HUDEP-2 (cell line): ENCODE measurements at regions not wholly inside any gene's neighbourhood (a gene's known extent, or its start where the extent isn't known, plus 50 kb on each side); places are given as distances from the start of the nearest gene placed in this dataset.
"Not testable (repeated sequence)": the region's sequence is repeated elsewhere in the genome, so short reads cannot be mapped to it uniquely, and the experiment has no call there.

Experiments used
- DNase-seq, 76 experiments: peaks; one replicate each; lab custom pipeline; 2025; ENCODE audit not compliant: unreplicated experiment in 76 of 76; lab: John Stamatoyannopoulos, UW

GRCh38 chr13:44718467-44718866, 142.3 kb upstream of the TSC22D1 start:
- no peak for DNase-seq

DNA sequence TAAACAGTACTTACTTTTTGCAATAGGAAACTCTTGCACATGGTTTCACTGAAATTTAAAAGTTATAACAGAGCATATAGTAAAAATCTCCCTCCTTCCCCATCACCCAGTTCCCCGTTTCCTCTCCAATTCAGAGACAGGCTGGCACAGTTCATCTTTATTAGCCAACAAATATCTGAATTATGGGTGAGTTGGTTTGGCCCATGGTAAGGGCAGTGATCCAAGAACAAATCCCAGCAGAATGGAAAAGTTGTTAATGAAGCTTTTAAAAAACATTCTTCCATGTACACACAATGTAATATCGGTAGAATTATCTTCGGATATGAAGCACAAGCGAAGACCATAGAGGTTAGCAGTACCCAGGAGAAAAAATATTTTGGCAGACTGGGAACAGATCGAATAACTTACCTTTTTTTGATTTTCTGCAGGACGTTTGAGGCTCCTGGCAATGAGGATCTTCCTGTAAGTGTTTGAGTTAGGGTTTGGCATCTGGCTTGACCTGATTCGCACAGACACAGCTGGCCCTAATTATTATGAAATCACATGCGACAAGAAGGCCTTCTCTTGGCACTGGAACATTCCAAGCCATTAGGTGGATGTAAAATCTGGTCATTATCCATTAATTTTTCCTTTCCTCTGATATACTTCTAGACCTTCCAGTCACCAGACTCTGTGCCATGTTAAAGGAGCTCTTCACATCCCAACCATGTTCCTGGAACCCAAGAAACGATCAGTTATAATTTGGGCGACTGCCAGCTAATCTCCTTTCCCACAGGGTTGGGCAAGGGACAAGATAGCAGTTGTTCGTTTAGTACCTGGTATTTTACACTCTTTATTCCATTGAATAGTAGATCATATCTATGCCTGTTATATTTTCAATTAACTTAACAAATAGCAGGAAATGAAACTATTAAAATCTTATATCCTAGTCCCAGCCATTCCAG, 139.4 kb upstream of the TSC22D1 start:
- DNase-seq: peak in 55 of 76 experiments; percentile 1 to 77 (median 40)

DNA sequence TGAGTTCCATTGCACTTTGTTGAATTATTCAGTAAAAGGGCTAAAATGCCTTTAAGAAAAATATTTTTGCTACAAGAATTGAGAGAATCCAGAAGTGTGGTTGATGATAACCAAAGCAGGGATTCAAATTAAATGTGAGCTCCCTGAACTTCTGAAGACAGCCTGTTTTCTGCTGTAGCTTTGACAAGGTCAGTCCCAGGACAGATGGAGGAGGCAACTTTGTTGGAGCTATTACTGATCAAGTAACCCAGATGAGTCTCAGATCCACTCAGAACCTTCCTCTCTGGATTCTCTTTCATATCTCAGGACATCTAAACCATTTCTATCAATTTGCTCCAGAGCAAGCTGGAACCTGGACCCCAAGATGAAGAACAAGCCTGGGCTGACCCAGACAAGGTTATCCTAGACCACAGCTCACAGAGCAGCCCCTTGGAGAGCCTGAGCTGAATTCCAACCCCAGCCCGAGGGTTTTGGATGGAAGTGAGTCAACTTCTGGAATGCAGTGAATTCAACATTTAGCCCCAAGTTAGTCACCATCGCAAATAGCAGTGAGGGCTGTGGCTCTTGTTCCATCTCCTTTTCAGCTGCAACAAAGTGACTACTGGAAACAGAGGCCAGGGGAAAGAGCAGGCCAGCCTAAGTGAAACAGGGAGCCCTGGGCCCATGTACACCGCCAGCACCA, 137.8 kb upstream of the TSC22D1 start:
- peak in 1 of 76 experiments; percentile 4 for DNase-seq

GRCh38 chr13:44711706-44712105, 135.6 kb upstream of the TSC22D1 start:
- DNase-seq: no peak

GRCh38 chr13:44710576-44710975, 134.4 kb upstream of the TSC22D1 start:
- no peak for DNase-seq

- DNase-seq: not testable (repeated sequence)
Observed at GRCh38 chr13:44704811-44705210, 128.7 kb upstream of the TSC22D1 start.

- DNase-seq: no peak
Observed at GRCh38 chr13:44703371-44703770, 127.2 kb upstream of the TSC22D1 start.

- no peak for DNase-seq
Observed at GRCh38 chr13:44698066-44698465, 121.9 kb upstream of the TSC22D1 start.

DNA sequence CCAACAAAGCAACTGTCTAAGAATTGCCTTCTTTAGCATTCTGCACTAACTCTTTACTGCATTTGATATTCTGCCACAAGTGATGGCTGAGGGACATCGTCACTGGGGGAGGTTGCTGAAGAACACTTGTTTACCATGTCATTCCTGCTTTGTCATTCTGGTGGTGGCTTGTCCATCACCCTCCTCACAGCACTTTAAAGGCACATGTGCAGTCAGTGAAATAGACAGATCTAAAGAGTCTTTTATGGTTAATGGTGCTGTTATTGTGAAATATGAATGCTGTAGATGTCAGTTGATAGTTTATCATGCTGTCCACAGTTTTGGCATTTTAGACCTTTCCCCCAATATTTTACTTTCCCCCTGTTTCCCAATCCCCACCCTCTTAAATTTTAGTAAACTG, 120.9 kb upstream of the TSC22D1 start:
- no peak for DNase-seq

GRCh38 chr13:44695520-44695919, 119.4 kb upstream of the TSC22D1 start:
- DNase-seq: no peak

DNA sequence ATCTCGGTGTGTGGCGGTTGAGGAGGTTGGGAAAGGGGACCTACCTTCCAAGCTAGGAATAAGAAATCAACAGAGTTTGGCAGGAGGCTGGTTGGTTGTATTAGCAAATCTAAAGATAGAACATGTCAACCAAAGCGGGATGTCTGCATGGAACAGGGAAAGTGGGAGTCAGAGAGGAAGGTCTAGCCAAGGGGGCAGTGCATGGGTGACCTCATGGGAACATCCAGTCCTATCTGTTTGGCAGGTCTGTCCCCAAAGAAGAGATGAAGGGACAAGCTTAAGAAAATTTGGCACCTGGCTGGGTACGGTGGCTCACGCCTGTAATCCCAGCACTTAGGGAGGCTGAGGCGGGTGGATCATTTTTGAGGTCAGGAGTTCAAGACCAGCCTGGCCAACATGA, 118.7 kb upstream of the TSC22D1 start:
- DNase-seq: no peak

DNA sequence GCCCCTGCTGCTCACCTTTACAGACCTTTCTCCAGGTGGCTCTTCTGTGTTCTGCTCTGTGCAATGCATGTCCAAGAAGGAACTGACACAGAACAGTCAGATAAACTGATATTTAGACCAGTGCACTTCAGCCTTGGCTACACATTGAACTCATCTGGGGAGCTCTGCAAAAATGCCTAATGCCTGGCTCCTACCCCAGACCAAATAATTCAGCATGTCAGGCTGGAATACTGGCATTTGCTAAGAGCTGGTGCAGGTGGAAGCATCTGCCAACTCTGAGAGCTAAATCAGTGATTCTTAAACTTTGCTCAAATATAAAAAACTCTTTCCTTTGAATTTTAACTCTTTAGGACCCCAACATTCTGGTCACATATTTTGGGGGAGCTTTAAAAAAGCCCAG, 118.2 kb upstream of the TSC22D1 start:
- DNase-seq: no peak

DNA sequence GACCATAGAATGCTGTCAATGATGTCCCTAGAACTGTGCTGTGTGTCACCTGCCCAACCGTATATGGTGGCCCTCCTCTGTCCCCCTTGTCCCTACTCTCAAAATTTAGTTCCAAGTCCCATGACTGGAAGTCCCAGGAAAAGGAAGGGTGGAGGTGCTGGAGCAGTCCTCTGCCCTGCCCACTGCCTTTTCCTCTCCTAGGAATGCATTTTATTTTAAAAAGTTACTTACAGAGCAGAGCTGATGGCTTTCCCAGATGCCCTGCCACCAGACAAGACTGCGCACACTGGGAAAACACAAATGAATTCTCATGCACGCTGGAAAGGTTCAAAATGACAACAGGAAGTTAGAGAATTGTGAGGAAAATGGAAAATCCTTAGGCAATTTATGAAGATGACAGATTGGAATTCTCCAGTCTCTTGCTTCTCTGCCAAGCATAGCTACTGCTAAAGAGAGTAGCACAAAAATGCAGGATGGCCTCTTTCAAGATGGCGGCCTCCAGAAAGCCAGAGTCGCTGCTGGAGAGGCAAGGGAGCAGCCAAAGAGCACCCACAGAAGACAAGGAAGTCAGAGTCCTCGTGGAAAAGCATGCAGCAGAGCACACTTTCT, 117.1 kb upstream of the TSC22D1 start:
- no peak for DNase-seq

- no peak for DNase-seq
Observed at GRCh38 chr13:44692173-44692713, 116.1 kb upstream of the TSC22D1 start.

DNA sequence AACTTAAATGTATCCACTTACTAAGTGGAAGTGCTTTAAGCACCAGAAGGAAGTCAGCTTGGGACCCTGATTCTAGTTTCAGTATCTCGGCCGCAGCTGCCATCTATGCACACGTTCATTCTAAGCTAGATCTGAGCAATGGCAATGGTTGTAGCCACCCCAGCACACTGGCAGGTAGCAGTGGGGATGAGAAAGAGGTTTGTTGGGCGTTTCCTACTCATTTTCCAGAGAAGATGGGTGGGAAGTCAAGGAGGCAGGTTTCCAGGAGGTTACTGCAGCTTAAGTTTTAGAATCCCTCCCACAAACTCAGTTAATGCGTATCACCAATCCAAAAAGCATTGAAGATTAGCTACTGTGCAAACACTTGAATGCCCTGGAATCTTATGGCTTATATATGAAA, 114.2 kb upstream of the TSC22D1 start:
- no peak for DNase-seq

GRCh38 chr13:44688652-44689051, 112.5 kb upstream of the TSC22D1 start:
- no peak for DNase-seq

DNA sequence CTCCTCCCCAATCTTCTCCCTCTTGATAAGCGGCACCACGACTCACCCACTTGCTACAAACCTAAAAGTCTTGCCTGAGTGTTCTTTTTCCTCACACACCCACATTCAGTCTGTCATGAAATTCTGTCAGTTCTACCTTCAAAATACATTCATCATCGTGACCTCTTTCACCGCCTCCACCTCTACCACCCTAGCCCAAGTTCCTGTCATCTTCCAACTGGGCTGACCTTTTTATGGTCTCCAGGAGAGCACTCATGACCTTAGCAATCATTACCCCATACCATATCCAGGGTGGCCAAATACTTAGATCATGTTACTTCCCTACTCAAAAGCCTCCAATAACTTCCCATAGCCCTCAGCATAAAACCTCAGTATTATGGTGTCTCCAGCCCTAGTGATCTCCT, 110.4 kb upstream of the TSC22D1 start:
- no peak for DNase-seq

GRCh38 chr13:44685641-44686040, 109.5 kb upstream of the TSC22D1 start:
- DNase-seq: no peak

DNA sequence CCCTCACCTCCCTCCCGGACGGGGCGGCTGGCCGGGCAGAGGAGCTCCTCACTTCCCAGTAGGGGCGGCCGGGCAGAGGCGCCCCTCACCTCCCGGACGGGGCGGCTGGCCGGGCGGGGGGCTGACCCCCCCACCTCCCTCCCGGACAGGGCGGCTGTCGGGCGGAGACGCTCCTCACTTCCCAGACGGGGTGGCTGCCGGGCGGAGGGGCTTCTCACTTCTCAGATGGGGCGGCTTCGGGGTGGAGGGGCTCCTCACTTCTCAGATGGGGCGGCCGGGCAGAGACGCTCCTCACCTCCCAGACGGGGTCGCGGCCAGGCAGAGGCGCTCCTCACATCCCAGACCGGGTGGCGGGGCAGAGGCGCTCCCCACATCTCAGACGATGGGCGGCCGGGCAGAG, 106.3 kb upstream of the TSC22D1 start:
- DNase-seq: not testable (repeated sequence)

- no peak for DNase-seq
Observed at GRCh38 chr13:44680746-44681355, 104.7 kb upstream of the TSC22D1 start.

DNA sequence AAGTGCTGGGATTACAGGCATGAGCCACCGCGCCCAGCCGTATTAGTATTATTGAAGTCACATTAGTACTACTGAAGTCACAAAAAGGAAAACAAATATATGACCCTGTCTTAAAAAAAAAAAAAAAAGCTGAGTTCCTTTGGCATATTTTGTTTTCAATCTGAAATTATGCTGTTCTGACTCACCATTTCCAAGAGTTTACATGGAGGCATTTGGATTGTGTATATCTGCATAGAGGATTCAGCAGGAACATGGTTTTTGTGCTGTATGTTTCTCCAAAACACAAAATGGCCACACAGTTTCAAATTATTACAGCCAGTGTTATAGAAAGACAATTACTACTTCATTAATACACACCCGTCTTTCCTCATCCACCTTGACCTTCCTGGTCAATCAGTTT, 103.5 kb upstream of the TSC22D1 start:
- DNase-seq: no peak
